Progenitor cell of endocrine pancreas (in vitro differentiated cells): ENCODE measurements at regions not wholly inside any gene's neighbourhood (a gene's known extent, or its start where the extent isn't known, plus 50 kb on each side); places are given as distances from the start of the nearest gene placed in this dataset.

Experiments
- DNase-seq: peaks from one replicate; pipeline ENCODE4 v3.0.0; 2021; ENCODE audit warnings: low spot score; ENCODE audit not compliant: unreplicated experiment
- H3K27ac Mint-ChIP-seq: 2 replicates; pipeline ENCODE4 v1.8.0; 2021; ENCODE audit warnings: mild to moderate bottlenecking, moderate library complexity, mixed read lengths
- H3K27me3 Mint-ChIP-seq: 2 replicates; pipeline ENCODE4 v1.8.0; 2021; ENCODE audit warnings: mixed read lengths
- H3K36me3 Mint-ChIP-seq: 2 replicates; pipeline ENCODE4 v1.8.0; 2022; ENCODE audit warnings: mixed read lengths; ENCODE audit not compliant: insufficient read depth
- H3K4me1 Mint-ChIP-seq: 2 replicates; pipeline ENCODE4 v1.8.0; 2021; ENCODE audit warnings: low read depth, mixed read lengths
- H3K4me3 Mint-ChIP-seq: 2 replicates; pipeline ENCODE4 v1.8.0; 2021; ENCODE audit warnings: low read depth, mild to moderate bottlenecking, moderate library complexity, mixed read lengths
- H3K9me3 Mint-ChIP-seq: 2 replicates; pipeline ENCODE4 v1.8.0; 2021; ENCODE audit warnings: low read depth, mixed read lengths
- CTCF ChIP-seq: fragments of 200-600 bp; sonication (generic); IDR thresholded peaks from one replicate; pipeline ENCODE4 v1.5.0; 2021; ENCODE audit warnings: antibody characterized with exemption, mild to moderate bottlenecking; ENCODE audit not compliant: unreplicated experiment

- DNase-seq, result no peak
- no peaks in the 10 kb centered on the region for H3K36me3 Mint-ChIP-seq
- TF ChIP-seq CTCF, result no peak
- H3K9me3 Mint-ChIP-seq, result peaks cover 5% of the 10 kb centered on the region
- no peaks in the 10 kb centered on the region for H3K27me3 Mint-ChIP-seq
- no peak overlapping the region for H3K4me3 Mint-ChIP-seq
- no peak overlapping the region for H3K27ac Mint-ChIP-seq
- no peaks in the 10 kb centered on the region for H3K4me1 Mint-ChIP-seq
These were observed 715.8 kb upstream of the KIF2B start for GRCh38 chr17:53106886-53107285.

- no peak for TF ChIP-seq CTCF
- H3K9me3 Mint-ChIP-seq, result no peaks in the 10 kb centered on the region
- H3K4me3 Mint-ChIP-seq, result no peak overlapping the region
- no peak overlapping the region for H3K27ac Mint-ChIP-seq
- no peaks in the 10 kb centered on the region for H3K4me1 Mint-ChIP-seq
- no peak for DNase-seq
- no peaks in the 10 kb centered on the region for H3K27me3 Mint-ChIP-seq
- no peaks in the 10 kb centered on the region for H3K36me3 Mint-ChIP-seq
These were observed 721.0 kb upstream of the KIF2B start for GRCh38 chr17:53101706-53102105.

GRCh38 chr17:53100126-53100525, 722.6 kb upstream of the KIF2B start:
- Mint-ChIP-seq H3K4me3 (no peak overlapping the region), H3K36me3 (no peaks in the 10 kb centered on the region), H3K4me1 (no peaks in the 10 kb centered on the region), H3K9me3 (no peaks in the 10 kb centered on the region), H3K27ac (no peak overlapping the region), H3K27me3 (no peaks in the 10 kb centered on the region)
- no peak for DNase-seq
- TF ChIP-seq CTCF, result no peak

GRCh38 chr17:53093391-53093790, 729.3 kb upstream of the KIF2B start:
- peaks cover 3% of the 10 kb centered on the region for H3K9me3 Mint-ChIP-seq
- H3K27me3 Mint-ChIP-seq, result no peaks in the 10 kb centered on the region
- H3K36me3 Mint-ChIP-seq, result no peaks in the 10 kb centered on the region
- no peak overlapping the region for H3K27ac Mint-ChIP-seq
- peaks cover 5% of the 10 kb centered on the region for H3K4me1 Mint-ChIP-seq
- no peak for DNase-seq
- no peak for TF ChIP-seq CTCF
- H3K4me3 Mint-ChIP-seq, result no peak overlapping the region

GRCh38 chr17:53092072-53092471, 730.7 kb upstream of the KIF2B start:
- Mint-ChIP-seq H3K36me3 (no peaks in the 10 kb centered on the region), H3K27ac (no peak overlapping the region), H3K9me3 (peaks cover 3% of the 10 kb centered on the region), H3K27me3 (no peaks in the 10 kb centered on the region), H3K4me3 (no peak overlapping the region), H3K4me1 (peaks cover 5% of the 10 kb centered on the region)
- no peak for TF ChIP-seq CTCF
- no peak for DNase-seq
